ENCODE measurements at regions not wholly inside any gene's neighbourhood (a gene's known extent, or its start where the extent isn't known, plus 50 kb on each side); places are given as distances from the start of the nearest gene placed in this dataset.

GRCh38 chr15:35136321-35137189 lies 51.5 kb upstream of the NANOGP8 start:
- Mint-ChIP-seq H3K27ac (no peak overlapping the region), H3K9me3 (peaks cover 6% of the 10 kb centered on the region), H3K4me3 (no peak overlapping the region), H3K27me3 (peaks cover 10% of the 10 kb centered on the region), H3K36me3 (peaks cover 5% of the 10 kb centered on the region), H3K4me1 (peaks cover 5% of the 10 kb centered on the region)
- ATAC-seq: peak; percentile 93

Data from stimulated activated memory B cell treated with anti-CD40 and anti-IgM and Interleukin-4, amounts not matched to agents 10 μg/mL and 1 μg/mL and 100 μg/mL, for 72 hours (primary cell).